Neural cell (in vitro differentiated cells): ENCODE measurements at regions not wholly inside any gene's neighbourhood (a gene's known extent, or its start where the extent isn't known, plus 50 kb on each side); places are given as distances from the start of the nearest gene placed in this dataset.

Experiments used
- EZH2 ChIP-seq: fragments of 200-600, 300-800 bp; shearing (Covaris generic), sonication (generic); IDR thresholded peaks from 2 replicates; pipeline ENCODE4 v1.6.1; 2014; ENCODE audit warnings: antibody characterized with exemption, low read length, borderline replicate concordance, mild to moderate bottlenecking; ENCODE audit not compliant: insufficient read depth, poor library complexity, severe bottlenecking
- POLR2AphosphoS5 ChIP-seq: IDR thresholded peaks from 2 replicates; pipeline ENCODE4 v1.6.1; 2012
- RAD21 ChIP-seq: fragments of 450-650 bp; conservative IDR thresholded peaks from 2 replicates; pipeline ENCODE4 v1.6.1; 2014; ENCODE audit warnings: antibody characterized with exemption, mild to moderate bottlenecking, moderate library complexity
- SMC3 ChIP-seq: fragments of 450-650 bp; conservative IDR thresholded peaks from 2 replicates; pipeline ENCODE4 v1.6.1; 2014; ENCODE audit warnings: antibody characterized with exemption, mild to moderate bottlenecking, moderate library complexity; ENCODE audit not compliant: poor library complexity
- TF ChIP-seq, protein P1 (sequence below): fragments of 450-650 bp; IDR thresholded peaks from 2 replicates; pipeline ENCODE4 v1.5.1; 2014; ENCODE audit warnings: antibody characterized with exemption, mild to moderate bottlenecking, moderate library complexity; ENCODE audit not compliant: poor library complexity, severe bottlenecking

DNA sequence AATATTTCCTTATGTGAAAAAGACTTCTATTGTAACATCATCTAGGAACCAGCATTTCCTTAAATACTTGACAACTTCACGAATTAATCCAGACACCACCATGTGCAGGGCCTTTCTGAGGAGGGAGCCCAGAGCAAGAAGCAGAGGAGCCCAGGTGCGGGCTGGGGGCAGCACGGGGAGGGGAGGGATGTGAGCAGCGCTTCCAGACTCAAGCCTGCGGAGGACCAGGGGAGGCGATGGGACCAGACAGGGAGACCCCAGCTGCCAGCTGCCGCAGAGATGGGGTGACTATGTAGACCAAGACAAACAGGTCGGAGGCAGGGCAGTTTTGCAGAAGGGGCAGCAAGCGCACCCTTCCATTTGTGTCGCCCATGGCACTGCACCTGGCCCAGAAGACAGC lies 596.1 kb downstream of the IRX1 start:
- TF ChIP-seq, protein P1, sequence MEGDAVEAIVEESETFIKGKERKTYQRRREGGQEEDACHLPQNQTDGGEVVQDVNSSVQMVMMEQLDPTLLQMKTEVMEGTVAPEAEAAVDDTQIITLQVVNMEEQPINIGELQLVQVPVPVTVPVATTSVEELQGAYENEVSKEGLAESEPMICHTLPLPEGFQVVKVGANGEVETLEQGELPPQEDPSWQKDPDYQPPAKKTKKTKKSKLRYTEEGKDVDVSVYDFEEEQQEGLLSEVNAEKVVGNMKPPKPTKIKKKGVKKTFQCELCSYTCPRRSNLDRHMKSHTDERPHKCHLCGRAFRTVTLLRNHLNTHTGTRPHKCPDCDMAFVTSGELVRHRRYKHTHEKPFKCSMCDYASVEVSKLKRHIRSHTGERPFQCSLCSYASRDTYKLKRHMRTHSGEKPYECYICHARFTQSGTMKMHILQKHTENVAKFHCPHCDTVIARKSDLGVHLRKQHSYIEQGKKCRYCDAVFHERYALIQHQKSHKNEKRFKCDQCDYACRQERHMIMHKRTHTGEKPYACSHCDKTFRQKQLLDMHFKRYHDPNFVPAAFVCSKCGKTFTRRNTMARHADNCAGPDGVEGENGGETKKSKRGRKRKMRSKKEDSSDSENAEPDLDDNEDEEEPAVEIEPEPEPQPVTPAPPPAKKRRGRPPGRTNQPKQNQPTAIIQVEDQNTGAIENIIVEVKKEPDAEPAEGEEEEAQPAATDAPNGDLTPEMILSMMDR = no peak
- TF ChIP-seq RAD21 = no peak
- TF ChIP-seq POLR2AphosphoS5 = no peak
- TF ChIP-seq SMC3 = no peak
- TF ChIP-seq EZH2 = no peak
